Parathyroid adenoma (tissue), 2 donors: ENCODE measurements at regions not wholly inside any gene's neighbourhood (a gene's known extent, or its start where the extent isn't known, plus 50 kb on each side); places are given as distances from the start of the nearest gene placed in this dataset.

Source experiments
- H2AFZ ChIP-seq: fragments of 300-600 bp; sonication (generic); one replicate; pipeline ENCODE4 v1.7.0; 2017; ENCODE audit warnings: antibody characterized with exemption, mild to moderate bottlenecking
- H3K27ac ChIP-seq: fragments of 300-600 bp; sonication (generic); one replicate; pipeline ENCODE4 v1.7.0; 2017
- H3K27me3 ChIP-seq: fragments of 300-600 bp; sonication (generic); one replicate; pipeline ENCODE4 v1.7.0; 2017; ENCODE audit warnings: low read length; ENCODE audit not compliant: control insufficient read depth, insufficient read depth
- H3K36me3 ChIP-seq: fragments of 300-600 bp; sonication (generic); one replicate; pipeline ENCODE4 v1.7.0; 2017; ENCODE audit warnings: low read length; ENCODE audit not compliant: control insufficient read depth, insufficient read depth
- H3K4me1 ChIP-seq: fragments of 300-600 bp; sonication (generic); one replicate; pipeline ENCODE4 v1.7.0; 2017; ENCODE audit warnings: control low read depth
- H3K4me2 ChIP-seq: fragments of 300-600 bp; sonication (generic); one replicate; pipeline ENCODE4 v1.7.0; 2017; ENCODE audit warnings: low read length
- H3K4me3 ChIP-seq: fragments of 300-600 bp; sonication (generic); one replicate; pipeline ENCODE4 v1.7.0; 2017; ENCODE audit warnings: low read depth, low read length
- H3K79me2 ChIP-seq: fragments of 300-600 bp; sonication (generic); one replicate; pipeline ENCODE4 v1.7.0; 2017; ENCODE audit warnings: control low read depth
- H3K9ac ChIP-seq: fragments of 300-600 bp; sonication (generic); one replicate; pipeline ENCODE4 v1.7.0; 2017; ENCODE audit warnings: mild to moderate bottlenecking
- H3K9me3 ChIP-seq: fragments of 300-600 bp; sonication (generic); one replicate; pipeline ENCODE4 v1.7.0; 2017; ENCODE audit warnings: low read length; ENCODE audit not compliant: control insufficient read depth
- TF ChIP-seq, protein P1 (sequence below): fragments of 300-600 bp; sonication (generic); IDR thresholded peaks from one replicate; pipeline ENCODE4 v1.7.0; 2017; ENCODE audit warnings: antibody characterized with exemption, mild to moderate bottlenecking
- donor health status: primary hyperparathyroidism.

DNA sequence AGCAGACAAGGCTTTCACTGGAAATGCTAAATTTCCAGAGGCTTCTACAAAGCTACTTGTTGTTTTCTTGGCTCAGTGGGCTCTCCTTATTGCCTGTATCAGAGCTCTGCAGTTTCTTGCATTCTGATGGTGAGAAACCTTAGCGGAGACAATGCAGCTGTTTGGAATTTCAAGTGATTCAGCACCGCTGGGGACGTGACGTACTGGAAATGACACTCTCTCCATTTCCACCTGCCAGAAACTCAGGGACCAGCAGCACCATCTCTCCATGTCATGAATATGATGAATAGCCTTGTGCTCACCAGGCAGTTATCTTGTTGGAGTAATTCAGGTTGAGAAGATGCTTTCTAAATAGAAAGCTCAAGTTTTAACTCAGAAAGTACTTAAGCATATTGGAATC is 497.2 kb upstream of the DEPDC1 start:
- no peak overlapping the region for H2AFZ ChIP-seq
- no peak overlapping the region for H3K27ac ChIP-seq
- no peaks in the 10 kb centered on the region for H3K4me1 ChIP-seq
- H3K9me3 ChIP-seq: no peaks in the 10 kb centered on the region
- H3K36me3 ChIP-seq: no peaks in the 10 kb centered on the region
- no peaks in the 10 kb centered on the region for H3K79me2 ChIP-seq
- TF ChIP-seq, protein P1, sequence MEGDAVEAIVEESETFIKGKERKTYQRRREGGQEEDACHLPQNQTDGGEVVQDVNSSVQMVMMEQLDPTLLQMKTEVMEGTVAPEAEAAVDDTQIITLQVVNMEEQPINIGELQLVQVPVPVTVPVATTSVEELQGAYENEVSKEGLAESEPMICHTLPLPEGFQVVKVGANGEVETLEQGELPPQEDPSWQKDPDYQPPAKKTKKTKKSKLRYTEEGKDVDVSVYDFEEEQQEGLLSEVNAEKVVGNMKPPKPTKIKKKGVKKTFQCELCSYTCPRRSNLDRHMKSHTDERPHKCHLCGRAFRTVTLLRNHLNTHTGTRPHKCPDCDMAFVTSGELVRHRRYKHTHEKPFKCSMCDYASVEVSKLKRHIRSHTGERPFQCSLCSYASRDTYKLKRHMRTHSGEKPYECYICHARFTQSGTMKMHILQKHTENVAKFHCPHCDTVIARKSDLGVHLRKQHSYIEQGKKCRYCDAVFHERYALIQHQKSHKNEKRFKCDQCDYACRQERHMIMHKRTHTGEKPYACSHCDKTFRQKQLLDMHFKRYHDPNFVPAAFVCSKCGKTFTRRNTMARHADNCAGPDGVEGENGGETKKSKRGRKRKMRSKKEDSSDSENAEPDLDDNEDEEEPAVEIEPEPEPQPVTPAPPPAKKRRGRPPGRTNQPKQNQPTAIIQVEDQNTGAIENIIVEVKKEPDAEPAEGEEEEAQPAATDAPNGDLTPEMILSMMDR: no peak
- no peaks in the 10 kb centered on the region for H3K27me3 ChIP-seq
- no peak overlapping the region for H3K9ac ChIP-seq
- no peak overlapping the region for H3K4me2 ChIP-seq
- no peak overlapping the region for H3K4me3 ChIP-seq

DNA sequence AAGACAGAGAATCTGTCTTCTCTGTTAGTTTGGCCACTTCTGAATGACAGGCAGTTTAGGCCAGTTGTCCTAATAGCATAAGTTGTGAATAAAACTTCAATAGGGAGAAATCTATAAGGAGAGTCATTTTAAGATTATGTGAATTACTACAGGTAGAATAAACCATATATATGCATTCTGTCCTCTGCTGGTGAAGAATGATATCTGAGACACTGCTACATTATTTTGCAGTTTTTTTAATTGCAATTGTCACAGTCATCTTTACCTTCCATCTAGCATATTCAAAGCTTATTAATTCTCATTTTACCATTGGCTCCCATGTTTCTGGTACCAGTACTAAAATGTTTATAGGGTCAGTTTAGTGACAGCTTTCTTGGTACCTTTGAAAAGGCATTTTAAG is 519.6 kb upstream of the DEPDC1 start:
- H3K27me3 ChIP-seq: no peaks in the 10 kb centered on the region
- no peak overlapping the region for H3K4me2 ChIP-seq
- no peaks in the 10 kb centered on the region for H3K4me1 ChIP-seq
- H3K4me3 ChIP-seq: no peak overlapping the region
- no peak overlapping the region for H3K27ac ChIP-seq
- H3K9me3 ChIP-seq: no peaks in the 10 kb centered on the region
- no peak overlapping the region for H3K9ac ChIP-seq
- no peaks in the 10 kb centered on the region for H3K36me3 ChIP-seq
- TF ChIP-seq, protein P1: no peak
- H3K79me2 ChIP-seq: no peaks in the 10 kb centered on the region
- H2AFZ ChIP-seq: no peak overlapping the region

DNA sequence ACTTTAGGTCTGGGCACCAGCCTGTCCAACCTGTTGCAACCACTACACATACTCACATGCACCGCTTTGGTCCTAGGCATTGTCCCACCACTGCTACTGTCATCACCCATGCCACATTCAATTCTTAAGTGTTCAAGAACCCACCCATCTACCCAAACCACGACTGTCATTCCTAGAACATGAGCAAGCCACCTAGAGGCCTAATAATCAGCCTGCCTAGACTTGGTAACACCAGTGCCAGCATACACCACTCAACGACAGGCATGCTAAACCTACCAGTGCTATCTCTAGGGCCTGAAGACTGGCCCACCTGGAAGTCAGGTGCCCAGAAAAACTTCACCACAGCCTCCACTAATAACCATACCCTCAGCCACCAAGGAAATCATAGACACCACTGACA is 532.8 kb upstream of the DEPDC1 start:
- H3K9me3 ChIP-seq: no peaks in the 10 kb centered on the region
- no peak overlapping the region for H2AFZ ChIP-seq
- no peaks in the 10 kb centered on the region for H3K79me2 ChIP-seq
- TF ChIP-seq, protein P1: no peak
- H3K4me2 ChIP-seq: no peak overlapping the region
- no peaks in the 10 kb centered on the region for H3K36me3 ChIP-seq
- no peaks in the 10 kb centered on the region for H3K4me1 ChIP-seq
- H3K27ac ChIP-seq: no peak overlapping the region
- H3K9ac ChIP-seq: no peak overlapping the region
- no peaks in the 10 kb centered on the region for H3K27me3 ChIP-seq
- H3K4me3 ChIP-seq: no peak overlapping the region

DNA sequence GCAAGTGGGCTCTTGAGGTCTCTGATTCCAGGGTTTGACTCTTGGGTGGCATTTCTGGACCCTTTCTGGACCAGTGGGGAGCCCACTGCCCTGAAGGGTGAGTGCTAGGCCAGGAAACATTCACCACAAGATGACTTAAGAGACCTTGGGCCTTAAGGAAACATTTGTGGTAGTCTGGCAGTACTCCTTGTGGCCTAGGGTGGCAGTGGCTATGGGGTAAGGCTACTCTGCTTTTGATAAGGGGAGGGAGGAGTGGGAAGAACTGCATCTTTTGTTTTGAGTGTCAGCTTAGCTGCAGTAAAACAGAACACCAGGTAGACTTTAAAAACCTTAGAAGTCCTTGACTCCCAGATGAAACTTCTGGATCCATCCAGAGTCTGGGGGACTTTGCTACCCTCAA is 529.3 kb upstream of the LRRC7 start:
- no peaks in the 10 kb centered on the region for H3K9me3 ChIP-seq

DNA sequence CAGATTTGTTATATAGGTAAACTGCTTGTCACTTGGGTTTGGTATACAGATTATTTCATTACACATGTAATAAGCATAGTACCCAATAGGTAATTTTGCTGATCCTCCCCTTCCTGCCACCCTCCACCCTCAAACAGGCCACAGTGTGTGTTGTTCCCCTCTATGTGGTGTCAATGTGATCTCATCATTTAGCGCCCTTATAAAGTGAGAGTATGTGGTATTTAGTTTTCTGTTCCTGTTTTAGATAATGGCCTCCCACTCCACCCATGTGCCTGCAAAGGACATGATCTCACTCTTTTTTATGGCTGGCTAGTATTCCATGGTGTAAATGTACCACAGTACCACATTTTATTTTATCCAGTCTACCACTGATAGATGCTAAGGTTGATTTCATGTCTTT is 522.1 kb upstream of the LRRC7 start:
- H2AFZ ChIP-seq: no peak overlapping the region
- H3K4me1 ChIP-seq: no peaks in the 10 kb centered on the region
- H3K9me3 ChIP-seq: no peaks in the 10 kb centered on the region
- H3K9ac ChIP-seq: no peak overlapping the region
- H3K4me3 ChIP-seq: no peak overlapping the region
- no peaks in the 10 kb centered on the region for H3K36me3 ChIP-seq
- no peaks in the 10 kb centered on the region for H3K27me3 ChIP-seq
- TF ChIP-seq, protein P1: no peak
- no peak overlapping the region for H3K4me2 ChIP-seq
- H3K79me2 ChIP-seq: no peaks in the 10 kb centered on the region
- H3K27ac ChIP-seq: no peak overlapping the region

More for the DNA sequence above, 529.3 kb upstream of the LRRC7 start:
- no peak overlapping the region for H2AFZ ChIP-seq
- H3K79me2 ChIP-seq: no peaks in the 10 kb centered on the region
- H3K27me3 ChIP-seq: no peaks in the 10 kb centered on the region
- H3K4me3 ChIP-seq: no peak overlapping the region
- H3K4me1 ChIP-seq: no peaks in the 10 kb centered on the region
- TF ChIP-seq, protein P1: no peak
- no peak overlapping the region for H3K4me2 ChIP-seq
- H3K27ac ChIP-seq: no peak overlapping the region
- no peak overlapping the region for H3K9ac ChIP-seq
- no peaks in the 10 kb centered on the region for H3K36me3 ChIP-seq
